Ishikawa (cell line): ENCODE measurements at regions not wholly inside any gene's neighbourhood (a gene's known extent, or its start where the extent isn't known, plus 50 kb on each side); places are given as distances from the start of the nearest gene placed in this dataset.

Source experiments
- CEBPB ChIP-seq: IDR thresholded peaks from 2 replicates; pipeline ENCODE4 v1.6.1; 2012
- CREB1 ChIP-seq: IDR thresholded peaks from 2 replicates; pipeline ENCODE4 v1.6.1; 2012; ENCODE audit warnings: low read depth
- EGR1 ChIP-seq: IDR thresholded peaks from 2 replicates; pipeline ENCODE4 v1.6.1; 2012
- EP300 ChIP-seq: IDR thresholded peaks from 2 replicates; pipeline ENCODE4 v1.6.1; 2012; ENCODE audit warnings: borderline replicate concordance
- FOXM1 ChIP-seq: IDR thresholded peaks from 2 replicates; pipeline ENCODE4 v1.6.1; 2012; ENCODE audit warnings: low read depth, borderline replicate concordance
- NFIC ChIP-seq: IDR thresholded peaks from 2 replicates; pipeline ENCODE4 v1.6.1; 2012
- RAD21 ChIP-seq: IDR thresholded peaks from 2 replicates; pipeline ENCODE4 v1.6.1; 2012; ENCODE audit warnings: low read depth
- TAF1 ChIP-seq: IDR thresholded peaks from 2 replicates; pipeline ENCODE4 v1.6.1; 2012; ENCODE audit warnings: low read depth, mild to moderate bottlenecking
- TCF12 ChIP-seq: IDR thresholded peaks from 2 replicates; pipeline ENCODE4 v1.6.1; 2012; ENCODE audit warnings: low read depth
- TEAD4 ChIP-seq: IDR thresholded peaks from 2 replicates; pipeline ENCODE4 v1.6.1; 2012
- YY1 ChIP-seq: IDR thresholded peaks from 2 replicates; pipeline ENCODE4 v1.6.1; 2012; ENCODE audit warnings: low read depth
- ZBTB7A ChIP-seq: IDR thresholded peaks from 2 replicates; pipeline ENCODE4 v1.6.1; 2012; ENCODE audit warnings: low read depth
- TF ChIP-seq, protein P1 (sequence below): IDR thresholded peaks from 2 replicates; pipeline ENCODE4 v1.6.1; 2012
- TF ChIP-seq, protein P2 (sequence below): IDR thresholded peaks from 2 replicates; pipeline ENCODE4 v1.6.1; 2012; ENCODE audit warnings: low read depth, mild to moderate bottlenecking
- TF ChIP-seq, protein P3 (sequence below): IDR thresholded peaks from 2 replicates; pipeline ENCODE4 v1.6.1; 2012

- TF ChIP-seq RAD21 (no peak), FOXM1 (no peak), TCF12 (no peak), TAF1 (no peak), TEAD4 (no peak), EP300 (no peak), EGR1 (no peak), CREB1 (no peak), ZBTB7A (no peak)
- TF ChIP-seq, protein P1, sequence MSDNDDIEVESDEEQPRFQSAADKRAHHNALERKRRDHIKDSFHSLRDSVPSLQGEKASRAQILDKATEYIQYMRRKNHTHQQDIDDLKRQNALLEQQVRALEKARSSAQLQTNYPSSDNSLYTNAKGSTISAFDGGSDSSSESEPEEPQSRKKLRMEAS: no peak
- TF ChIP-seq, protein P2, sequence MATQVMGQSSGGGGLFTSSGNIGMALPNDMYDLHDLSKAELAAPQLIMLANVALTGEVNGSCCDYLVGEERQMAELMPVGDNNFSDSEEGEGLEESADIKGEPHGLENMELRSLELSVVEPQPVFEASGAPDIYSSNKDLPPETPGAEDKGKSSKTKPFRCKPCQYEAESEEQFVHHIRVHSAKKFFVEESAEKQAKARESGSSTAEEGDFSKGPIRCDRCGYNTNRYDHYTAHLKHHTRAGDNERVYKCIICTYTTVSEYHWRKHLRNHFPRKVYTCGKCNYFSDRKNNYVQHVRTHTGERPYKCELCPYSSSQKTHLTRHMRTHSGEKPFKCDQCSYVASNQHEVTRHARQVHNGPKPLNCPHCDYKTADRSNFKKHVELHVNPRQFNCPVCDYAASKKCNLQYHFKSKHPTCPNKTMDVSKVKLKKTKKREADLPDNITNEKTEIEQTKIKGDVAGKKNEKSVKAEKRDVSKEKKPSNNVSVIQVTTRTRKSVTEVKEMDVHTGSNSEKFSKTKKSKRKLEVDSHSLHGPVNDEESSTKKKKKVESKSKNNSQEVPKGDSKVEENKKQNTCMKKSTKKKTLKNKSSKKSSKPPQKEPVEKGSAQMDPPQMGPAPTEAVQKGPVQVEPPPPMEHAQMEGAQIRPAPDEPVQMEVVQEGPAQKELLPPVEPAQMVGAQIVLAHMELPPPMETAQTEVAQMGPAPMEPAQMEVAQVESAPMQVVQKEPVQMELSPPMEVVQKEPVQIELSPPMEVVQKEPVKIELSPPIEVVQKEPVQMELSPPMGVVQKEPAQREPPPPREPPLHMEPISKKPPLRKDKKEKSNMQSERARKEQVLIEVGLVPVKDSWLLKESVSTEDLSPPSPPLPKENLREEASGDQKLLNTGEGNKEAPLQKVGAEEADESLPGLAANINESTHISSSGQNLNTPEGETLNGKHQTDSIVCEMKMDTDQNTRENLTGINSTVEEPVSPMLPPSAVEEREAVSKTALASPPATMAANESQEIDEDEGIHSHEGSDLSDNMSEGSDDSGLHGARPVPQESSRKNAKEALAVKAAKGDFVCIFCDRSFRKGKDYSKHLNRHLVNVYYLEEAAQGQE: no peak
Observed at GRCh38 chr21:15480160-15480559, 249.6 kb upstream of the USP25 start.

DNA sequence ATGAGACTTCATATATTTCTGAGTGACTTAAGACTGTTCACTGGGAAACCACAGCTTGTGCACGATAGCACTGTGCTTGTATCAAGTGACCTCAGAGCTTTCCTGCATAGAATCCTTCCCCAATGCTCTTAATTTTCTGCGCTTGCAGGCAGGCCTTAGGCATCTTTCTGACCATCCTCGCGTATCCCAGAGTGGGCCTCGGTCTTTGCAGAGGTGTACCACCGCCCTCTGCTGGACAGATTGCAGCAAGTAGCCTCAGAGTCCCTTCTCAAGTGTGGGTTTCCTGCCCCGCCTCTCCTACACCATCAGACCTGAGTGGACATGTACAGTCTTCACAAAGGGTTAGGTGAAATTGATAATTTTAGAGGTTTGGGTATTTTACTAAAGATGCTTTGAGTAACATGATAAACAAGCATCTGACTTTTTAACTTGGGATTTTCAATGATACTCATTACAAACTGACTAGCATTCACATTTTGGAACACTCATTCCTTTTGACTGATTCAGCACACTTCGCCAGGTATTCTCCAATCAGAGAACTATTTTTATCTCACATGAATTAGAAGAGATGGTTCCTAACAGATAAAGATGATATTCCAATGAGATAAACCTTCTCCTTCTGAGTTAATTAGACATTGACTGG, 246.5 kb upstream of the USP25 start:
- TF ChIP-seq YY1: no peak
- peak; percentile 97 for TF ChIP-seq RAD21
- TF ChIP-seq, protein P1: no peak
- TF ChIP-seq, protein P3, sequence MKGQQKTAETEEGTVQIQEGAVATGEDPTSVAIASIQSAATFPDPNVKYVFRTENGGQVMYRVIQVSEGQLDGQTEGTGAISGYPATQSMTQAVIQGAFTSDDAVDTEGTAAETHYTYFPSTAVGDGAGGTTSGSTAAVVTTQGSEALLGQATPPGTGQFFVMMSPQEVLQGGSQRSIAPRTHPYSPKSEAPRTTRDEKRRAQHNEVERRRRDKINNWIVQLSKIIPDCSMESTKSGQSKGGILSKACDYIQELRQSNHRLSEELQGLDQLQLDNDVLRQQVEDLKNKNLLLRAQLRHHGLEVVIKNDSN: no peak
- no peak for TF ChIP-seq TCF12
- no peak for TF ChIP-seq EP300
- no peak for TF ChIP-seq NFIC

GRCh38 chr21:15486460-15487195, 243.2 kb upstream of the USP25 start:
- TF ChIP-seq TEAD4 (no peak), TCF12 (no peak), ZBTB7A (no peak), TAF1 (no peak), EP300 (no peak), RAD21 (no peak), CREB1 (no peak), FOXM1 (no peak), YY1 (no peak), EGR1 (no peak)
- TF ChIP-seq, protein P2: no peak

DNA sequence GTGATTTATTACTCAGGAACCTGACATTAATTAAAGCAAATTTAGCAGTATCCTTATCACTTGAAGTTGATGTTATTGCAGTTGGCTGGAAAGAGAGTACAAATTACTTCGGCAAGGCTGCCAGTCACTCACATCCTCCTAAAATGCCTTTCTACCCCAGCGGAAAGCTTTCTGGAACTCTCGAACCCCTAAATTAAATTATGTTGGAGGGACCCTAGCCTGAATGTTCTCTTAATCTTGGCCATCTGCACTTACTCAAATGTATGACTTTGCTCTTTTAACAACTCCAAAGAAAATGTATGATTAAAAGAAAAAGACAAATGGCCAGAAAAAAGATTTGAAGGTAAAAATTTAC, 242.6 kb upstream of the USP25 start:
- no peak for TF ChIP-seq ZBTB7A
- no peak for TF ChIP-seq CEBPB
- no peak for TF ChIP-seq TCF12
- no peak for TF ChIP-seq TEAD4
- TF ChIP-seq, protein P3: no peak
- no peak for TF ChIP-seq RAD21
- no peak for TF ChIP-seq CREB1
- TF ChIP-seq TAF1: no peak
- TF ChIP-seq EP300: no peak
- TF ChIP-seq YY1: no peak
- TF ChIP-seq NFIC: no peak
- no peak for TF ChIP-seq EGR1
- TF ChIP-seq, protein P1: no peak
- TF ChIP-seq, protein P2: no peak
- no peak for TF ChIP-seq FOXM1
